HG02678 (cell line): ENCODE measurements at regions not wholly inside any gene's neighbourhood (a gene's known extent, or its start where the extent isn't known, plus 50 kb on each side); places are given as distances from the start of the nearest gene placed in this dataset.

Experiments used
- ATAC-seq: cut with Tn5 transposase; IDR thresholded peaks from one replicate; pipeline ENCODE4 v1.9.1; 2021; ENCODE audit warnings: mild to moderate bottlenecking, moderate library complexity; ENCODE audit not compliant: unreplicated experiment

DNA sequence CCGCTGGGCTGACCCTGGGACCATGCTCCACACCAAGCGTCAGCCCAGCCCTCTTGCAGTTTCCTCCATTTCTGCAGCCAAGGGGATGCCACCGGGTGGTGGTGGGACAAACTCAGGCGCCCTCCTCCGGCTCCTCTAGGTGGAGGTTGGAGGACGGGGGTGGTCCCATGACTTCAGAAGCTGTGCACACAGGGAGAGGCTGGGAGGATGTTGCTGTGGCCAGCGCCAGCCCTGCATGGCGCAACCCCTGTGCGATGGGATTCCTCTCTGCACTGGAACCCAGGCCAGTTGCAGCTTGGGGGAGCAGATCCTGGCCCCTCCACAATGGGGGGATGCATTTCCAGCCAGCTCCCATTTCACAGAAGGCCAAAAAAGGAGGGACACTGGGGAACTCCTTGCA lies 246.5 kb downstream of the C16orf95 start:
- ATAC-seq = no peak

DNA sequence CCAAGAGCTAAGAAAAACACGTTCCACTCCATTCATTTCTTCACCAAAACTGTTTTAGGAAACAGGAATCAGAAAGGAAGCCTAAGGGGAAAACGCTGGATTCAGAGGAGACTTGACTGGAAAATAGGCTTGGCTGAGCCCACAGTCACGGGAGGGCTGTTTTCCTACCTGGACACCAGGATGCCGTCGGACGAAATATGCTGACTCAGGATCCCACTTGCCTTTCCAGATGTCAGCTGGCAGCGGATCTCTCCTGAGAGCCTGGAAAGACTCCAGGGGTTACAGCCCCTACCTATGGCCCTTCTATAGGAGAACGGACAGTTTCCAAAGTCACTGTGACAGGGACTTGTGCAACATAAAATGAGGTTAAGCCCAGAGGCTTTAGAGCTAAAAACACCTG lies 245.1 kb downstream of the C16orf95 start:
- no peak for ATAC-seq

DNA sequence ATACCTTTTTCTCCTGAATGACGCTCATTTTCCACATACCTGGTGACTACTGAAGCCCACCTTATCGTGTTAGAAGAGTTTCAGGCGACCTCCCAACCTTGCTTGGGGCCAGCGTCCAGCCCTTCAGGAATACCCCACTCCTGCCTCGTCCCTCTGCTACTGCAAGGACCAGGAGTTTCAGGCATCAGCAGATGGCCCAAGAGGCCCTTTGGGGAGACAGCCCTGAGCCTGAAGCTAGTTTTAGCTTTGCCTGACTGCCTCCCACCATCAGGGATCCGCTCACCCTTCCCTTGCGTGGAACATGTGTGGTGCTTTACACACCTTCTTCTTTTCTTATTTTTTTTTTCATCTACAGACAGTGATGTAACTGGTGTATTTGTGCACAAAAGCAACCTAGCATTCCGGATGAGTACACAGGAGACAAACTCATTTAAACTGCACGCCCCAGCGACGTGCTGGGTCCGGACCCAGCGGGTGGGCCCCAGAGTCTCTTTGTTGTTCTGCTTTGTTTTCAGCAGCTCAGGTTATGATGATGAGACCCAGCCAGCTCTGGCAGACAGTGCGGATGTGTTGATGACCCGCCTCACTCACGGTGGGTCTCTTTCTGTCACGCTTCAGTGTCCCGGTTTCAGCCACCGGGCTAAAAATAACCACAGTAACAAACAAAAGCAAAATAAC lies 242.4 kb downstream of the C16orf95 start:
- ATAC-seq = no peak

DNA sequence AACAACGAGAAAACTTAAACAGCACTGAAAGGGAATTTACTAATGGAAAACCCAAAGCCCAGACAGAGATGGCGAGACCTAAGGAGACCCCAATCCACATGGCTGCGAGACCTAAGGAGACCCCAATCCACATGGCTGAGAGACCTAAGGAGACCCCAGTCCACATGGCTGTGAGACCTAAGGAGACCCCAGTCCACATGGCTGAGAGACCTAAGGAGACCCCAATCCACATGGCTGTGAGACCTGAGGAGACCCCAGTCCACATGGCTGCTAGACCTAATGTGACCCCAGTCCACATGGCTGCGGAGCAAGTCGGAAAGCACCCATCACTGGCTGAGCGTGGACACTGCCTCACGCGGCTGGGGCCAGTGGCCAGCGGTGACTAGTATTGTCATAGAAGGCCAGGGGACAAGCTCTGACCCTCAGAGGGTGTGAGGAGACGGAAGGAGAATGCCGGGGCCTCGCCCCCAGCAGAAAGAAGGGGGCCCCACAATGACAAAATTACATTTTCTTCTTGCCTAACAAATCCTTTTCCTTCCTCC lies 241.8 kb downstream of the C16orf95 start:
- ATAC-seq = no peak

DNA sequence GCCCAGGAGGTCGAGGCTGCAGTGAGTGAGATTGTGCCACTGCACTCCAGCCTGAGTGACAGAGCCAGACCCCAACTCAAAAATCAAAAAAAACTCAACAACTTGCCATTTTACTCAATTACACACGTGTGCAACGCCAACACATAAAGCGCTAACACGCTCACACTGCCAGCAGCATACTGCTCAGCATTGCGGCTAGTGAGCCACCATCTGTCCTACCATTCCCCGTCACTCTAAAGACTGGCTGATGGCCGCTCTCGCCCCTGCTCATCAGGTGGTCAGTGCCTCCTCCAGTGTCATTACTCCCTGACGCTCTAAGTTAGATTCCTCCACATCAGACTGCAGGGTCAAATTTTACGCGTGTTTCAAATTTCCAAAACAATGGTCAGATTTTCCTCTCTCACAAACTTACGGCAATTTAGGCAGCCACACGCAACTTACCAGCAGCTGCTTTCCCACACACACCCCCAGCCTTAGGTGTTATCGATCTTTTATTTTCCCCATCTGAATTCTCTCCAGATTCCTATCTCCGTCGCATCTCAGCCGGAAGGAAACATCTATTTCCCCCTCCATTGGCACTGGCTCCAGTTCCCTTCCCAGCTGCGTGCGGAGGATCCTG lies 240.8 kb downstream of the C16orf95 start:
- ATAC-seq = no peak

DNA sequence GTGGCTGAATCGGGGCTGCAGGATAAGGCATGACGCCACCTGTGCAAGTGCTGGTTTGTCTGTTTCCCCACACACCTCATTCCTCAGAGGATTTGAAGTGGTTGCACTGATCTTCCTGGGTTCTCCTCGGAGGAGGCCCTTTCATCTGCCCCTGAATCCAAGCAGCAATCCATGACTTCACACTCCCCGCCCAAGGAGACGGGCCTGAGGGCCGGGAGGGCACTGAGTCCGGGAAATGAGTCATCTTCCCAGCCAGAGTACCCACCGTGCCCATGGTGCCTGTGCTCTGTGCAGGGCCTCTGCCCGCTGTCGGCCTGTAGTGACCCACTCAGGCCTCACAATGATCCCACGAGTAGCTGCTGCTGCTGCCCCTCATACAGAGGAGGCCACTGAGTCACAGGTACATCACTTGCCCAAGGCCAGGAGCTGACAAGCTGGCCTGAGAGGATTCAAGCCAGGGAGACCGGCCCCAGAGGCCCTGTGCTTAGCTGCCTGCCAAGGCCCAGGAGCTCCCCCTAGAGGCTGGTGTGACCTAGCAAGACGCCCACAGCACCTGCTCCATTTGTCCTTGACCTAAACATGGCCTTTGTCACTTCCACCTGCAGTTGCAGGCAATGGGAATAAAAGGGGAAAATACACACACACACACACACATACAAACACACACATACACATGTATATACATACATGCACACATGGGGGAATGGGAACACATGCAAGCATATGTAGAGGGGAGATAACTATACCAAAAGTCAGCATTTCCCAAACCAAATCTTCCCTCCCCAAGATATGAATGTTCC lies 240.0 kb downstream of the C16orf95 start:
- ATAC-seq = no peak

DNA sequence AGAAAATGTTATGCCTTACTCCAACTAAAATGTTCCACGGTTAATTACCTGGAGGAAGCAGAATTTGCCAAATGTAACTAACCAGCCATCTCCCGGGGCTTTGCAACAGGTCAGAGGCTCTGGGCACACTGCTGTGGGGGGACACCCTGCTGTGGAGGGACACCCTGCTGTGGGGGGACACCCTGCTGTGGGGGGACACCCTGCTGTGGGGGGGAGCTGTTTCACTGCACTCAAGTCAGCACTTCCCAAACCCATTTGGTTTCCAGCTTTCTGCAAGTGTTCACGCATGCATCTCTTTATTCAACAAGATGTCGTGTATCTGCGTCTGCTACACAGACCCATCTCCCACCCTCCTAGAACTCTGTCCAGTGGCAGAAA lies 239.5 kb downstream of the C16orf95 start:
- ATAC-seq = no peak

DNA sequence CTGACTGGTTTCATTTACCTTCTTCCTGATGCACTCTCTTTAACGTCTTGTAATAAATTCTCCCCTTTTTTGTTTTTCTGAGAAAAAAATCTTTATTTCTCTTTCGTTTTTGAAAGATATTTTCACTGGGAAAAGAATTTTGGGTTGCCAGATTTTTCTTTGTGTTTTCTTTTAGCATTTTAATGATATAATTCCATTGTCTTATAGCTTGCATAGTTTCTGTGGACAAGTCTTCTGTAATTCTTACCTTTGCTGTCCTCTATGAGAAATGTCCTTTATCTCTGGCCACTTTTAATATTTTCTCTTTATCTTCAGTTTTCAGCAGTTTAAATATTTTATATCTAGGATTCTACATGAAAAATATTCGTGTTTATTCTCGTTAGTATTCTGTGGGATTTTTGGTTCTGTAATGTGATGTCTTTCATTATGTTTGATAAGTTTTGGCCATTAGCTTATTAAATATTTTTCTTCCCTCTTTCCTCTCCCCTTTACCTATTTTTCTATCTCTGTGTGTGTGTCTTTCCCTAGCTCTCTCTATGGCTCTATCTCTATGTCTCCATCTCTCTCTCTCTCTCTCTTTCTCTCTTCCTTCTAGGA lies 236.5 kb downstream of the C16orf95 start:
- ATAC-seq = no peak

DNA sequence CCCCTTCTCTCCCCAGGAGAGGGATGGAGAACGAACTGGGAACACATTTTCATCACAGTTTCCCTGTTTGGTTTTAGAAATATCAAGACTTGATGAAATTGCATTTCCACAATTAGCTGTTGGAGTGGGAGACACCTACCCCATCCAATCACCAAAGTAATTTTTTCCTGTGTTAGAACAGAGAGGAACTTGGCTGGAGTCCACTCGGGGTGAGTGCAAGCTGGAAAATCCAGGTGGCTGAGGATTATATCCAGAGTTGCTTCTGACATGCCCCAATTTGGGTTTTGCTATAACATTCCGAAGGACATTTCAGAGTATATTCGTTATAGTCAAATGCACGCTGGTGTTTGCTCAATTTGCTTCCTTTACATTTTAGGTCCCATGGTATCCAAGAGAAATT lies 231.8 kb downstream of the C16orf95 start:
- no peak for ATAC-seq

DNA sequence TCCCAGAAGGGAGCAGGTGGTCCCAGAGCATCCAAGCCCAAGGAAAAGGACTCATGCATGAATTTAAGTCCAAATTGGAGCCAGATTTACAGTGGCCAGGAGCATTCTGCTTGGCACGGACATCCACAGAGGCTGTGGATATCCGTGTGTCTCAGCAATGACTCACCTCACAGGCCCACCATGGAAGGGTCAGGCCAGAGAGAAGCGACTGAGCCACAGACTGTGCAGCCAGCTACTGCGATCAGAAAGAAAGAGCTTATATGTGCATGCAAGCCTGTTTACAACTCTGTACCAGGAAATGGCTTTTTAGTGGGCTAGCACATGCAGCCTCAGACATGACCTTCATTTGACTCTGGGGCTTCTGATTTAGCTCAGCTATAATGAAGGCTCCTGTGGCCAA lies 231.0 kb downstream of the C16orf95 start:
- ATAC-seq = no peak

DNA sequence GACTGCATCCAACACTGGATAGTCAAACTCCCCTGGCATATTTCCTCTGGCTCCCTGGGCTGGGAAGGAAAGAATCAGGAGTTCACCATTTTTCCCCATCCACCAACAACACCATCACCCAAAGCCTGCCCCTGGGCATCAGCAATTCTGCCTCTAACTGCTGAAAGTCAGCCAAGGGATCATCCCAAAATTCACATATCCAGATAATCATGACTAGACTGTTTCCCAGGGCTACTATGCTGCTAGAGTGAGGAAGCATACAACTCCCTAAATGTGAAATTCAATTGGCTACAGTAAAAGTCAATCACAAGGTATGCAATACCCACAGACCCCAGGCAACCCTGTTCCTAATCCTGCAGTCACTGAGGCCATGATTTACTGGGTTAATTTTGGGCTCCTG lies 230.6 kb downstream of the C16orf95 start:
- no peak for ATAC-seq

DNA sequence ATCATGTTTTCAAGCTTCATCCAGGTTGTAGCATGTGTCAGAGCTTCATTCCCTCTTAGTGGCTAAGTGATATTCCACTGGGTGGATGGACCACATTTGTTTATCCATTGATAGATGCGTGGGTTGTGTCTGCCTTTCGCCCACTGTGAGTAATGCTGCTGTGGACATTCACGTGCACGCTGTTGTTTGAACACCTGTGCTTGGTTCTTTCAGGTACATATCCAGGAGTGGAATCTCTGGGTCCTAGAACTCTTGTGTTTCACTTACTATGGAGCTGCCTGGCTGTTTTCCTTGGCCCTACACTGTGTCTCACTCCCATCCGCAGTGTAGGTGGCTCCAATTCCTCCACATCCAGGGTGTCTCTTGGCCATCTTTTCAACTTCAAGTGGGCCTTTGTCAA lies 224.2 kb downstream of the C16orf95 start:
- ATAC-seq = no peak

DNA sequence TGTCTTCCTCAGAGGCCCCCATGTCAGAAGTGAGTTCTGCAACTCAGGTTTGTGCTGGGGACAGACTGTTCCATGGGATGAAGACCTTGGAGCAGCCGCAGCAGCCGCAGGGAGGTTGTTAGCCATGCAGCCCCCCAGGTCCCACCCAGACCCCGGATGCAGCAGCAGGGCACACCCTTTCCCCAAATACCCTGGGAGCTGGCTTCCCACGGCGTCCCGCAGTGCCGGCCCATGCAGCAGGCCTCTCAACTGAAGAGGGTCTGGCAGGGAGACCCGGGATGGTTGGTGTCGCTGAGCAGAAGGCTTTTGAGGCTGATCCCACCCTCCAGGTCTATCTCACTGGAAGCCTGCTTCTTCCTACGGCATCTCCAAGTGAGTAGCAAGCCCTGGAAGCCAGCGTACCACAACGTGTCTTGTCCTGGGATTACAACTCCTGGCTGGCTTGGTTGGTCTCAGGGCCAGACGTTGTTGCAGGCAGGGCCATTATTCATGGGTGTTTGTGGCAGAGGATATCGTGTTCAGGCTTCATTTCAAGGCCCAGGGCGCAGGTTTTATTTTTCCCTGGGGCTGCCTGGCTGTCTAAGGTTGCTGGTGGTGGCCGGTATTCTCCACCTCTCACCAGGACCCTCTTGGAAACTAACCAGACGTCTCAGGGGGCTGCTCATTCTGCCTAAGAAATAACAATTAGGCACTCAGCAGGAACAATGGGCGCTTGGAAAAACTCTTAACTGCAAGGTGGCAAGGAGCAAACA lies 223.2 kb downstream of the C16orf95 start:
- no peak for ATAC-seq

DNA sequence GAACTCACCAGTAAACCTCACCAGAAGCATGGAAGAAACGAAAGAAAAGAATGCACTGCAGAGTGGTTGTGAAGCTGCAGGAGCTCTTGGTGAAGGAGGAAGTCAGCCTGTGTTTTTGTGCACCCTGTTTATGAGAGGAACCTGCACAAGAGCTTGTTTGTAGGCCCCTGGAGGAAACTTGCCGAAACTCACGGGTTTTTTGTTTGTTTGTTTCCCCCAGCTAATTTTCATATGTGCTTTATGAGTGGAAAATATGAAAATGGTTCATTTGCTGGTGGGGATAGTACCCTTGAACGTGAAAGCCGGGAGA lies 222.7 kb downstream of the C16orf95 start:
- no peak for ATAC-seq

DNA sequence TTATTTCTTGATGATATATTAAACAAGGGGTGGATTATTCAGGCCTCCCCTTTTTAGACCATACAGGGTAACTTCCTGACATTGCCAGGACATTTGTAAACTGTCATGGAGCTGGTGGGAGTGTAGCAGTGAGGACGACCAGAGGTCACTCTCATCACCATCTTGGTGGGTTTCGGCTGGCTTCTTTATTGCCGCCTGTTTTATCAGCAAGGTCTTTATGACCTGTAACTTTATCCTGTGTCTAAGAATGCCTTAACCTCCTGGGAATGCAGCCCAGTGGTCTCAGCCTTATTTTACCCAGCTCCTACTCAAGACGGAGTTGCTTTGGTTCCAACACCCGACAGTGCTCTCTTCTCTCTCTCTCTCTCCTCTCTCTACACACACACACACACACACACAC lies 221.9 kb downstream of the C16orf95 start:
- ATAC-seq = no peak

DNA sequence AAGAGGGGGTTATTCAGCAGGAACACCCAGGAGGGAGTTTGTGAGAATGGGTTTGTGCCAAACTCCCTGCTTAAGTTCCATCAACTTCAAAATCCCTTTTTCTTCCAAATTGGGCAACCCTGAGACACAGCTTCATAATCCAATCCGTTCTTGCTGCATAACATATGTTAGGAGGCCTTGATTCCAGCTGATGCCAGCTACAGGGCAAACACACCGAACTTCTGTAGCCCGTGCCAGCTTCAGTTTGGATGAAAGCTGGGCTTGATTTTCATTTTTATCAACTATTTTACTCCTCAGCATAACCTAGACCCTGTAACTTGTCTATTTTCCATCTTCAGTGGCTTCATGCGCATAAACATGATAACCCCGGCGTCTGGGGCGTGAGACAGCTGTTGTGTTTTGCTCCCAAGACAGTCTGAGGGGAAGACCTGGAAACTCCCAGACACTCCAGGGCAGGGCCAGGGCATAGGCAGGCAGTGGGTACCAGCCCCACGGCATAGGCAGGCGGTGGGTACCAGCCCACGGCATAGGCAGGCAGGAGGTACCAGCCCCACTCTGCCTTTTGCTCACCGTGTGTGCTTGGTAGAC lies 220.4 kb downstream of the C16orf95 start:
- ATAC-seq = no peak

DNA sequence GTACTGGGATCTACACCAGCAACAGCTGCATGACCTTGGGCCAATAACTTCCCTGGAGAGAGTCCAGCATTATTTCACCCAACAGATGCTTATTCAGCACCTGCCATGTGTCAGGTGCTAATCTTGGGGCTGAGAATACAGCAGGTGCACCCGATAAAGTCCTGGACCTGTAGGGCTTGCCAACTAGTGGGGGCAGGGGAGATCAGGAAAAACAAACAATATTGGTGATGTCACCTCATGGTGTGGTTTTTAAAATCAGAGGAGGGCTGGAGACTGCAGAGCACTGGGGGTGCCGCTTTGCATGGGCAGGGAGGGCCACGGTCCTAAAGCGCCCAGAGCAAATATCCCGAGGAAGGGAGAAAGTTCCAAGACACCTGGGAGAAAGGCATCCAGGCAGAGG lies 218.8 kb downstream of the C16orf95 start:
- ATAC-seq = no peak

DNA sequence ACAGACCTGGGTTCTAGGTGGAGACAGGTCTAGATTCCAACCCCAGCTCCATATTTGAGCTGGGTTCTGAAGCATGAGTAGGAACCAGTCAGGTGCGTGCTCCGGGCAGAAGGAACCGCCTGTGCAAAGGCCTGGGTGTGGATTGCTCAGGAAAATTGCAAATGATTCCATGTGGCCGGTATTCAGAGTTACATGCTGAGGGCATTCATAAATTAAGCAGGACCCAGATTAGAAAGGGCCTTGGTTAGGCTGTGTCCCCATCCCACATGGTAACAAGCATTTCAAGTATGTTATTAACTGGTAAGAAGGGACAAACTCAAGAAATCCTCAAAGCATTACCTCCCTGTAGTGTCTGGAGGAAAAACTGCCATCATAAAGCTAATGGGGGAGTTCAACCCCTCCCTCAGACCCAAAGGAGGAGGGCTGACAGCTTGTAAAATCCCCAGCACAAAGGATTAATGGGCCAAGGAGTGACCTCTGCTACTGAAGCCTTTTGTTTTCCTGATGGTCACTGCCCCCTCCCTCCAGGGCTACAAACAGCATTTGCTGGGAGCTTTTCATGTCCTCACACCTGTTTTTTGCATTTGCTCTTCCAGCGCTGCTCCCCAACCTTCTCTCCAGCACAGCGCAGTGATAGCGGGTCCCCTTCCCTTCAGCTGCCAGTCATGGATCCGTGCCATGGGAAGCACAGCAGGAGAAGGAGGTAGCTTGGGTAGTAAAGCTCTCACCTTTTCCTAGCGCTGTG lies 218.0 kb downstream of the C16orf95 start:
- ATAC-seq = no peak

DNA sequence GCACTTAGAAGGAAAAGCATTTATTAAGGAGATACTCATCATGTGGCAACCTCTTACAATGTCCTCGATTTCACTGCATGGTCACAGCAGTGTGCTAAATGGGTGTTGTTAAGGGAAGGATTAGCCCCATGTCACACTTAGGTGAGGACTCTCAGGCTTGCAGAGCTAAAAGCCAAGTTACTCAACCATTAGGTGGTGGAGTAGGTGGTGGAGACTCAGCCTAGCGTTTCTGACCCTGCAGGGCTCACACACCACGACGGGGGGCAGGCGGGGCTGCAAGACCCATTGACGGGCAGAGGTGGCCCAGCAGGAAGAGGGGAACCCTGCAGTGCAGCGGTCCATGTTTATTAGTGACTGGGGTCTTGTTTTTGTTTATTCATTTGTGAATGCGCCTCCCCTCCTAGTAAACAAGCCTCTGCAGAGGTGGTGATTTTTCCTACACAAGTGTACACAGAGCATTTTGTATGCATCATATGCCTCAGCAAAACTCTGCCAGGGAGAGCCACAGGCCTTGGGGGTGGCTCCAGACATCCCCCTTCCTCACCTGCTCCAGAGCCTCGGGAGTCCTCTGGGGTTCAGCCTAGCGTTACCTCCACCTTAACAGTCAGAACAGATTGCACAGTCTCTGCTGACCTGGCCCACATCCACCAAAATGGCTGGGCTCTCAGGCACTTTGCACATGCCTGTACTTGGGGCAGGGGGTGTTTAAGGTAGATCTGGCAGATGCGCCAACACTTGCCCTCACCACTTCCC lies 216.7 kb downstream of the C16orf95 start:
- no peak for ATAC-seq
